ENCODE measurements at regions not wholly inside any gene's neighbourhood (a gene's known extent, or its start where the extent isn't known, plus 50 kb on each side); places are given as distances from the start of the nearest gene placed in this dataset.

DNA sequence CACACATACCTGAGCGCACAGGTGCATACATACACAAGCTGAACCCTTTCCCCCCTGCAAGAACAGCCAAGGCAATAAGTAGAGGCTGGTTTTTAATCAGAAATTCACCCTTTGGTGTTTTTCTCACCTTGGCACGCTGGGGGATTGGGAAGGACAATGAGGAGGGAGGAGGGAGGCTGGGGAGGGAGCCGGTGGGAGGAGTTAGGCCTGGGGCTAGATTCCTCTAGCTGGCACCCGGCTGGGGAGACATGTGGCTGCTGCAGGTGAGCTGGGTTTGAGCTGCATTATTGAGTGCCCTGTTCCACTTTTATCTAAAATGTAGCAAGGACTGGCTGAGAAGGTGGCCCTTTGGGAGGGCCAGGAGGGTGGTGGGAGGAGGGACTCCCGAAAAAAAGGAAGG lies 97.8 kb upstream of the CSF3R start:
- TF ChIP-seq EP300 (IDR thresholded peaks at IDR 0.05; ENCODE audit: low read depth) (no peak), POLR2AphosphoS5 (IDR thresholded peaks at IDR 0.05) (no peak)
- TF ChIP-seq, protein P1, sequence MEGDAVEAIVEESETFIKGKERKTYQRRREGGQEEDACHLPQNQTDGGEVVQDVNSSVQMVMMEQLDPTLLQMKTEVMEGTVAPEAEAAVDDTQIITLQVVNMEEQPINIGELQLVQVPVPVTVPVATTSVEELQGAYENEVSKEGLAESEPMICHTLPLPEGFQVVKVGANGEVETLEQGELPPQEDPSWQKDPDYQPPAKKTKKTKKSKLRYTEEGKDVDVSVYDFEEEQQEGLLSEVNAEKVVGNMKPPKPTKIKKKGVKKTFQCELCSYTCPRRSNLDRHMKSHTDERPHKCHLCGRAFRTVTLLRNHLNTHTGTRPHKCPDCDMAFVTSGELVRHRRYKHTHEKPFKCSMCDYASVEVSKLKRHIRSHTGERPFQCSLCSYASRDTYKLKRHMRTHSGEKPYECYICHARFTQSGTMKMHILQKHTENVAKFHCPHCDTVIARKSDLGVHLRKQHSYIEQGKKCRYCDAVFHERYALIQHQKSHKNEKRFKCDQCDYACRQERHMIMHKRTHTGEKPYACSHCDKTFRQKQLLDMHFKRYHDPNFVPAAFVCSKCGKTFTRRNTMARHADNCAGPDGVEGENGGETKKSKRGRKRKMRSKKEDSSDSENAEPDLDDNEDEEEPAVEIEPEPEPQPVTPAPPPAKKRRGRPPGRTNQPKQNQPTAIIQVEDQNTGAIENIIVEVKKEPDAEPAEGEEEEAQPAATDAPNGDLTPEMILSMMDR (IDR thresholded peaks at IDR 0.05): no peak

Measured in transverse colon (tissue), 4 donors.